ENCODE measurements at regions not wholly inside any gene's neighbourhood (a gene's known extent, or its start where the extent isn't known, plus 50 kb on each side); places are given as distances from the start of the nearest gene placed in this dataset.
A peak's percentile ranks its signal among the peaks of the same experiment; 100 is the strongest.

DNA sequence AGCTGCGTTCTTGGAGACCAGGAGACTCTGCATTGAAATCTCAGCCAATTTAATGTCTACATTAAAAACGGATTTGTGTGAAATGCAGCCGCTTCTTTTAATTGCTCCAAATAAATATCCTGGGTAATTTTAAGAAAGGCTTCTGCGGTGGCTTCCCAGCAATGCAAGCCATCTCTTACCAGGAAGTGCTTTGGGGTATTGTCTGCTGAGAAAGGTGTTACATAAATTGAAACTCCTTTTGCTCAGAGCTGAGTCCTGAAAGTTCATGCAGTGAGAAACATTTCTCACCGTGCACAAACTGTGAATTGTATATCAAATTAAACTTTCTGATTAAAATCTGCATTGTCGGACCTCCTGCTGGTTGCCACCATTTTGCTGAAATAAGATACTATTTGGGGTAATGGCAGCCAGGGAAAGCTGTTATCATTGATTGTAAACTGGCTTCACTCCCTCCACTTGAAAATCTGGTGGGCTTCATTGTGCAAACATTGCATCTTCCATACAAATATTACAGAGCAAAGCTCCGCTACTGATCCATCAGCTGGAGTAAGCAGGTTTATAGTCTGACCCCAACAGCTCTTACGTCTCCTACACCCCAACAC is 59.5 kb downstream of the ZIC5 start:
- no peak for DNase-seq

DNA sequence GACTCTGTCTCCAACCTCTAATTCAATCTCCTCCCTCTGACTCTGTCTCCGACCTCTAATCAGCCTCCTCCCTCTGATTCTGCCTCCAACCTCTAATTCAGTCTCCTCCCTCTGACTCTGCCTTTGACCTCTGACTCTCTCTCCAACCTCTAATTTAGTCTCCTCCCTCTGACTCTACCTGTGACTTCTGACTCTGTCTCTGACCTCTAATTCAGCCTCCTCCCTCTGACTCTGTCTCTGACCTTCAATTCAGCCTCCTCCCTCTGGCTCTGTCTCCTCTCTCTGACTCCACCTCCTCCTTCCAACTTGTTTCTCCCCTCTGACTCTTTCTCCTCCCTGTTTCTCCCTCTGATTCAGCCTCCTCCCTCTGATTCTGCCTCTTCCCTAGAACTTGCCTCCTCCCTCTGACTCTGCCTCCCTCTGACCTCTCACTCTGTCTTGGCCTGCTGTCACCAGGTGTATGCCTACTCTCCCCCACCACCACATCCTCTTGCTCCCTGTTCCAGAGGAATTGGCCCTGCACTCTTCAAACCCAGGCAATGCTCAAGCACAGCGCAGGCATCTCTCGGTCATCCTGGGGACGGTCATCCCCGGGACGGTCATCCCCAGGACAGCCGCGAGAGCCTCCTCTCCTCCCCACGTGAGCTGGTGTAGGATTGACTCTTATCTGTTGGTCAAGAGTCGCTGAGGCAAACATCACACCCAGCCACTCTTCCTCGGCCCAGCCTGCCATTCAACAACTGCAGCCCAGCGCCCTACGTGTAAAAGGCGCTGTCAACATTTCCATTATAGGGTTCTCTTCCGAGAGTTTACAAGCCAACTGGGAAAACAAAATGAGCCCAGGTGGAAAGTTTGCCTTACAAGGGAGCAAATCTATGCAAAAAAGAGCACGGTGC is 60.2 kb downstream of the ZIC5 start:
- no peak for DNase-seq

DNA sequence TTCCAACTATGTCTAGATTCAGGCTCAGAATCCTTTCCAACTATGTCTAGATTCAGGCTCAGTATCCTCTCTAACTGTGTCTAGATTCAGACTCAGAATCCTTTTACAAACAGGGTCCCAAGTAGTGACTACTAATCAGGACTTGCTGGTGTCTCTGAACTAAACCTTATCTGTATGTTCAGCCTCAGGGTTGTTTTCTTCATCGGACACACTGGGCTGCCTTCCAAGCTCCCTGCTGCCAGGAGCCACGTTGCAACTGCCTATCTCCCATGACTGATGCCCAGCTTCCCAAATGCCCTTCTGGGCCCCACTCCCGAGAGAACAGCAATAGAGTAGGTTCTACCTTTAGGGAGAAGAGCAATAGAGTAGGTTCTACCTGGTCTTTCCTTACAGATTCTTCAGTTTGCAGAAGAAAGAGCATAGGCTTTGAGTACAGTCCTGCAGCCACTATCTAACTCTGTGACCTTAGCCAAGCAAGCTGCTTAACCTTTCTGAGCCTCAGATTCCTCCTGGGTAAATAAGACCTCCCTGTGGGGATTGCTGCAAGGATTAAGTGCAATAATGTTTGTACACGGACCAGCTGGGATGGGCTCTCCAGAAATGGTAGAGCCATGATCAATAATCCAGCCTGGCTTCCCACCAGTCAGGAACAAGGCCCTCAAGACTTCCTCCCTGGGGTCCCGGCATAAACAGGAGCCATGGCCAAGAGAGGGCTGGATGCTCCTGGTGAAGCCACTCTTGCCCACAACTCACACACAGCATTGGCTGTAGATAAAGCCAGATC is 61.5 kb downstream of the ZIC5 start:
- DNase-seq, result peak; percentile 63

DNA sequence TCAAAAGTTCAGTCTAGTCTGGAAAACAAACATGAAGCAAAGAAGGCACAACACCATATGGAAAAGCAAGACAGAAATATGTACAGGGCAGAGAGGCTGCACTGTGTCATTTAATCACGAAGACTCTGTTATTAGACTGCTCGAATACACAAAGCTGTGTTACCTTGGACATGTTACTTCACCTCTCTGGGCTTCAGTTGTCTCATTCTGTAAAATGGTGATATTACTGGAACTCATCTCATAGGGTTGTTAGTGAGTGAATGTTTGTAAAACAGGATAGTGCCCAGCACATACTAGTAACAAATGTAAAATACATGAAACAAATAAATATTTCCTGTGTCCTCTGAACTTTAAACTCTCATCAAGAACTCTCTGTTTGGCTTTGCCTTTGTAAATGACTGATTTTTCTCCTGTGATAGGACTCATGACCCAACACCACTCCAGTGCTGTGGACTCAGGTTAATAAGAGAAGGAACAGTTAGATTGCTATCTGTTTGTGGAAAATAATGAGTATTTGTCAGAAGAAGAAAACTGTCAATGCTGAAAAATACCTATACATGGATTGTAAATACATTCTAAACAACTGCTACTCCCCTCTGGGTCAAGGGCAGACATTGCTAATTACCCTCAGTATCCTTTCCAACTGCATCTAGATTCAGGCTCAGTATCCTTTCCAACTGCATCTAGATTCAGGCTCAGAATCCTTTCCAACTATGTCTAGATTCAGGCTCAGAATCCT is 62.3 kb downstream of the ZIC5 start:
- no peak for DNase-seq

DNA sequence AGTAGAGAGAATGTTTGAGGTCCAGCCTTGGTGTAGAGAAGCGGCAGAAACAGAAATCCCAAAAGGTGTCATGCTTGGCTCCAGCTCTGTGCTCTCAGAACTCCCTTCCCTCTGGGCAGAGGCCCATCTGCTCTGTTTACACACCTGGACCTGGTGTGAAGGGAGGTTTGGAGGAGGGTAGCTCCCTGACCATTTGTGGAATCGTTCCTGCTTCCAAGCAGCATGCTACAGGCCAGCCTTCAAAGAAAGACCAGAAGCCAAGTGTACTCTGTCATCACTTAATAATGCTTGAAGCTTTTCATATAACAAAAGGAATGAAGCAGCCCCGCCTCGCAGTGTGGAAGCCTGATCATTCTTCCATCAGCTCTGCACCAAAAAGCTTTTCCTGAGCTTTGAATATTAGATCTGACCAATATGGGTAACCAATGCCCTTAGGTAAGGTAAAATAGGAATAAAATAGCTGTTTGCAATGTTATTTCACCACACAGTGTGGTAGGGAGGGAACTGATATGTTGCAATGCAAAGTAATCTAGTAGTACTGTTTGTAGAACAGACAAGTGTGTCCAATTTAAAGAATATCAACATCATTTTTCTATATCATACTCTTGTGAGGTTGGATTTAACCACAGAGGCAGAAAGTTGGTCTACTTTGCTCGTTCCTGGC is 63.3 kb downstream of the ZIC5 start:
- DNase-seq, result no peak

DNA sequence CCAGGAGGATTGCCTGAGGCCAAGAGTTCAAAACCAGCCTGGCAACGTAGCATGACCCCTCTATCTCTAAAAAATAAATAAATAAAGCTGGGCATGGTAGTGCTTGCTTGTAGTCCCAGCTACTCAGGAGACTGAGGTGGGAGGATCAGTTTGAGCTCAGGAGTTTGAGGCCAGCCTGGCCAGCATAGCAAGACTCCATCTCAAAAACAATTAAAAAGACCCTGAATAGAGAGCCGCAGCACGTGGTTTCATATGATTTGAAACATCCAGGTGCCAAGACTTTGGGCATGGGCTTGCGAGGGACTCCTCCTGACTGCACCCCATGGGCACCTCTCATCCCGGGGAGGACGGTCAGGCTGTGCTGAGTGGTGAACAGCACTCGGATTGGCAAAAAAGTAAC is 63.9 kb downstream of the ZIC5 start:
- DNase-seq, result no peak

DNA sequence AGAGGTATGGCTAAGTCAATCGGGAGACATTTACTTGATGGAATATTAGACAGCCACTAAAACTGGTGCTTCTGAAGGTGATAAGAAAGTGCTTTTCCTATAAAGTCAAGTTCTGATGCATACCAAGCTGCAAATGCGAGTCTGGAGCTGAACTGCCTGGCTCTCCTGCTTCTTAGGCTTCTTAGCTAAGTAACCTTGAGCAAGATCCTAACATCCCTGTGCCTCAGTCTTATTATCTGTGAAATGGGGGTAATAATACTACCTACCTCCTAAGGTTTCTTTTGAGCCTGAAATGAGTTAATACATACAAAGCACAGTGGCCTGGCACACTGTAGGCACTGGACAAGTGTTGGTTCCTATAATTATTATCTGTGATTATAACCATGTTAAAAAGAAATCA is 64.5 kb downstream of the ZIC5 start:
- DNase-seq, result no peak

DNA sequence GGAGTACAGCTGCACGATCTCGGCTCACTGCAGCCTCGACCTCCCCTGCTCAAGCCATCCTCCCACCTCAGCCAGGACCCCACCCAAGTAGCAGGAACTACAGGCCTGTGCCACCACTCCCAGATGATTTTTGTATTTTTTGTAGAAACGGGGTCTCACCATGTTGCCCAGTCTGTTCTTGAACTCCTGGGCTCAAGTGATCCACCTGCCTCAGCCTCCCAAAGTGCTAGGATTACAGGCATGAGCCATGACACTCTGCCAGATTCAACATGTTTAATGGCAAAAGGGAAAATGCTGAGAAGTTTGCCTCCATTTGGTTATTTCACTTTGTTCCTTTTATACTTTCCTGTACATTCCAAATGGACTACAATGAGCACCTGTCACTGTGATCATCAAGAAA is 65.8 kb downstream of the ZIC5 start:
- no peak for DNase-seq

DNA sequence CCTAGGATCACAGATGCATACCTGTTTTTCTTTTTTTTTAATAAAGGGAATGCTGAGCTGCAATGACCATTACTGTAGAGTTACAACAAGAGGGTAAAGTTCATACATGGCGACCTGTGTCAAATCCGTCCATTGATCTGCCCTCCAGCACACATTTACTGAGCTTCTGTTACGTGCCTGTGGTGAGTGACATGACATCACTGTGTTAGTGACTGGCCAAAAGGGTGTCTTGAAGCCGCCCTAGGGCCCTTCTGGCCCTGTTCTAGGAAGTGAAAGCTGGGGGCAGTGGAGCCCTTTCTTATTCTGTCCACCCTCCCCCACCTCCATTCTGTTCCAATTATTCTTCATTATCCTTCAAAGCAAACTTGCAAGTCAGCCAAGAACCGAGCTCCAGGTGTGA is 66.3 kb downstream of the ZIC5 start:
- no peak for DNase-seq

DNA sequence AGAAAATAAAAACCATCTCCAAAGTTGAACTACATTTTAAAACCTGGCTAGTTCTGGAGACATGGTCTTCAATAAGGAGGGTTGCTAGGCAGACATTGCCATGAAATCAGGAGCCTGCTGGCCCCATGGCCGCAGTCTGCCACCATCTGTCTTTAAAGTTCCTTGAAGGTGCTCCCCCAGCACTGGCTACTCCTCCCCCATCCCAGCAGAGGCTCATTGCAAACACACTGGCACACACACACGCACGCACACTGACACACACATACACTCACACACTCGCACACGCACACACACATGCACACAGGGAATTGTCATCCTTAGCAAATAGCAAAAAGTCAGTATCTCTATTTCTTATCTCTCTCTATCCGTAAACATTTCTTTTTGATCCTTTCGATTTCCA is 68.4 kb downstream of the ZIC5 start:
- DNase-seq, result no peak

DNA sequence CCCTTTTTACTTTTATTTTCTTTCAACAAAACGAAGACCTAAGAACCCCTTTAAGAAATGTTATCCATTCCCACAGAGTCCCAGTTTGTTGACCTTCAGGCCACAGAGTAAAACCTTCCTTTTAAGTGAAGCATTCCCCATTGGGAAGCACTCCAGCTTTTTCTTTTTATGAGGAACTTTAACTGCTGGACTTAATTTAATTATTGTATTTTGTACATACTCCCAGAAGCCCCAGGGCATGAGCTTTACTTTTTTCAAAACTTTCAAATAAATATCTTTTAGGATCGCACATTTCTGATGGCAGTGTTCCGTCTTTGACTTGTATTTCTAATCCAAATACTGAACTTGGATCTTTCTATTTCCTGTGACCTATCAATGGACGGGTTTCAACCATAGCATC is 68.9 kb downstream of the ZIC5 start:
- DNase-seq, result no peak

DNA sequence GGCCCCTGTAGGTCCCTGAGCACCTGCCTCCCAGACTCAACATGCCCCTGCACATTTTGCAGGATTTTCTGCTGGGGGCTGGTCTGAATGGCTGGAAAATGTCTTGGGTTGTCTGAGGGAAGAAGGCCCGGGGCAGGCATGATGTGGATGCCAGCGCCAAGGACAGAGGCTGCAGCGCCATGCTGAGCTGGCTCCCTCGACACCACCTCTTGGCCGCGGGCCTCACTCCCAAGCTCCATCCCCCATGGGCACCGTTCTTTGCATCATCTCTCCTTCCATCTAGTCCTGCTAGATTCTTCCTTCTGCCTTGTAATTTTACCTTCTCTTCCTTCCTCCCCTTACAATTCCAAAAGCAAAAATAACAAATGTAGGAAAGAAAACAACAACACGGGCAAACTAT is 70.6 kb downstream of the ZIC5 start:
- DNase-seq, result no peak

DNA sequence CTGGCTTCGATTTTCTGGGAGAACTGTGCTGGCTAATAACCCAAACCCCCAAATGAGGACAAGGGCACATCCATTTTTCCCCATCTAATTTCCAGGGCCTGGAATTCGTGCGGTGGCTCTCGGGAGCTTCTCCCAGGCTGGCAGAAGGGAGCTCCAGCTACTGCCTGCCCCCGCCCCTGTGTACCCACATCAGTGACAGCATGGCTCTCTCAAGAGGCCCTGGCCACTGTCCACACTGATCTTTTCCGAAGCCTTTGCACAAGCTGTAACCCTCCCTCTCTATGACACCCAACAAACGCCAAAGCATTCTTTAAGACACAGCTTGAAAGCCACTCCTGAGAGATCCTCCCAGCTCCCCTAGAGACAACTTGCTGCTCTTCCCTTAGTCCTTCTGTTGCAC is 73.1 kb downstream of the ZIC5 start:
- DNase-seq, result no peak

DNA sequence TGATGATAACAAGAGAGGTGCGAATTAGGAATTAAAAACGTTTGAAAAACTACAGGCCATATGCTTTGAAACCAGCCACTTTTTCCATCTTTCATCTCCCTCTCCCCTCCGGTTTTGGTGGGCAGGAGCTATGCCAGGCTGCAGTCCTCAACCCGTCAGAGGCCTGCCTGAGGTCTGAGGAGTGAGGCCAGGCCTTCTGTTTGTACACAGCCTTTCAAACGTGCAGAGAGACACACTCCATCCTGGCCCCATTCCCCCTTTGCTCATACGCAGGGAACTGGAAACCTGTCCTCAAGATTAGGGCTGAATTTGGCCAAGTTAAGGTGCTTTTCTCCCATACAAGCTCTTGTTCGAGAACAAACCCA is 74.5 kb downstream of the ZIC5 start:
- no peak for DNase-seq

DNA sequence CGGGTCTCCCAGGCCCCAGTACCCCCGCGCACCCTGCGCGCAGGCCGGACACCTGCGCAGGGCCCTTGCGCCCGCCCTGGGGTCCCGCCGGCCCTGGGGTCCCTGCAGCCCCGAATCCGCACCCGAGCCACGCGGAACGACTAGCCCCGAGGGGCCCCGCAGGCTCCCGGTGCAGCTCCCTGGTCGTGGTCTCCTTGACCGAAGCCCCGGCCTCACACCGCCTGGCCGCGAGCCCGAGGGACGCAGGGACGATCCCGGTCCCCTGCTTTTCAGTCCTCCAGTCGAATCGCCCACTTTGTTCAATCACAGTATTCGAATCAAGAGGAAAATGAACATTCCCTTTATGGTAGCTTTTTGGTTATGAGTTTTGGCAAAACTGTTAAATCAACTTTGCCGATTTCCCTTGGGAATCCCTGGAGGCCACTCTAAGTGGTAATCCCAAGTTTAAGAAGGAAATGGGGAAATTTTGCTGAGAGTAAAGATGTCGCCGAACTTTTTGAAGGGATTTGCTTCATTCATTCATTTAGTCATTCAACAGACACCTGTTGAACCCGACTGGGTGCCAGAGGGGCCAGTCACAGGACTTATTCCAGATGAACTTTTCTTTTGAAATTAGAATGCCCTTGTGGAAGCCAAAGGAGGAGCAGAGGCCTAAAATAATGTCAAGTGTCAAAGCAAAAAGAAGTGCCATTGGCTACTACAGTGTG is 75.0 kb downstream of the ZIC5 start:
- DNase-seq, result no peak

DNA sequence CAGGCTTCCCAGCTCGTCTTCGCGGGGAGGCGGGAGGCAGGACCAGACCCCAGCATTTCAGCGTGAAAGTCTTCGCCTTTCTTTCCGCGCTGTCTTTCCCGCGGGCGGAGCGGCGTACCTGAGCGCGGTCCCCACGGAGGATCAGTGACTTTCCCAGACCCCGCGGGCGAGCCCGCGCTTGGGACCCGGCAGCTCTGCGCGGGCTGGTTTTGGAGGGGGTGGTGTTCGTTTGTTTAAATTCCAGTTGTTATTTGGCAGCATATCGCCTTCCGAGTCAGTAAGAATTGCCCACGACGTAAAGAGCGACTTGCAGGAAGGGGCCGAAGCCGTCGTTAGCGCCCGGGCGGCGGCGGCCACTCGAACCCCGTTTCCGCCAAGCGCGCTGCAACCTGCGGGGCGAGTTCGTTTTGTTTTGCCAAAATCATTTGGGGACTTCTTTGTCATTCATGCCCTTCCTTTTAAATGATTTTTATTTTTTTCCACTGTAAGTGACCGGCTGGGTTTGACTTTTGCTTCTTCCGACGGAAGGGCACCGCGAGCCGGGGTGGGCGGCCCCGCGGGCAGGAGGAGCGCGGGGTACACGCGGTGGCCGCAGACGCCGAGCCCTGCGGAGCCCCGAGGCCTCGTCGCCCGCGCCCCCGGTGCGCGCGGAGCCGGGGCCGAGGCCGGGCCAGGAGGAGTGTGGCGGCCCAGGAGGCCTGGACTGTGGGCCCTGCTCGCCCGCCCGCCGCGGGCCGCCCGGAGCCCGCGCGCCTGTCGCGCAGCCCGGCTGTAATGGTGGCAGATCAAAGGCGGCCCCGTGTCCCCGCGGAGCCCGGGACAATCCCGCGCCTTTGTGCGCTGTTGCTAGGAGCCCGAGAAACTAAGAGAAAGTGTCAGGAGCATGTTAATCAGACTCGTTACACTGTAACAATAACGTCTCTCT is 75.9 kb downstream of the ZIC5 start:
- no peak for DNase-seq

DNA sequence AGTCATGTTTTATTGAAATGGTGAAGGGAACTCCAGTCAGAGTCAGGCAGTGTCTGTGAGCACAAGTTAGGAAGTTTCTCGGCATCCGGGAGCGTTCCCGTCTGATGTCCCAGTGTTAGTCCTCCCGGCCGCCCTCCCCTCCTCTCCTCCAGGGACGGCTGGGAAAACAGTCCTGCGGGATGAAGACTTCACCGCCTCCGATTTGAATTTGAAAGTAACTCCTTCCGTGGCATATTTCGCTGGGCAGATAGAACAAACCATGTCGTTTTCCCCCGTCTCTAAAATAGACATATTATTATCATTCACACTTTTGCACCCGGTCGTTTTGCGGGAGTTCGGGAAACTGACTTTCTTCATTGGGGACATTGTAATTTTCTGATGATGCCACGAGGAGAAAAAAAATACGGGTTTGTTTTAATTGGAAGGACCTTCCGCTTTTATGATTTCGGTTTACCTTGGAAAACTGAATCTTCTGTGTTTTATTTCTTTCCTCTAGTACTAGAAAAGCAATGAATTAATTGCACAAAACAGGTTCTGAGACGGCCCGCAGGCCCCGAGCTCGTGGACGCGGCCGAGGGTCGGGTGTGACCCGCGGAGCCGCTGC is 76.6 kb downstream of the ZIC5 start:
- DNase-seq, result no peak

DNA sequence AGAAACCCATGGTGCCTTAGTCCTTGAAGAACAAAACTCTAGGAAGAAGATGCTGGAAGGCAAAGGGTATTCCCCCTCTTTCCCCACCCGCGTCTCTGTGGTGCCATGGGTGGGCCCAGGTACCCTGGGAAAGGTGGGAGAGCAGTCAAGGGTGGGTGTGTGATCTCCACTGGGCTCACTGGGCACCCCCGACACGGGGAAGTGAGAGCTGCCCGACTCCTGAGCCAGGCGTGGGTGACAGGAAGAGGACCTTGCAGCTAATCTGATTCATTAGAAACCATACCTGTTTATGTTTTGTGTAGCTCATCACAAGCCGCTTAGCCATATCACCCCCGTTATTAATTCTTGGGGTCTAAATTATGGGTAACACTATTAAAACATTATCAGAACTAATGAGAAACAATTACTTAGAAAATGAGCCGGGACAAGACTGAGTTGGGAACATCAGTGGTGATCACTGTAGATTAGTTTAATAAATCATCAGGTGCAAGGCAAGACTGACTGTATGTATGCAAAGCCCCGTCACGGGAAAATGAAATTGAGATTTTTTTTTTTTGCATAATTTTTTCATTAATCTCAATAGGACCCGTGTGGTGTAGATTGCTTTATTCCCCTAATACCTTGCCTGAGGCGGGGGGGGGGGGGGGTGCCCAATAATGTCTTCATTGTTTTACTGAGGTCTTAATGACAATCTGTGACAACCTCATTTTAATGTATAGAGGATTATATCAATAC is 77.3 kb downstream of the ZIC5 start:
- DNase-seq, result no peak

DNA sequence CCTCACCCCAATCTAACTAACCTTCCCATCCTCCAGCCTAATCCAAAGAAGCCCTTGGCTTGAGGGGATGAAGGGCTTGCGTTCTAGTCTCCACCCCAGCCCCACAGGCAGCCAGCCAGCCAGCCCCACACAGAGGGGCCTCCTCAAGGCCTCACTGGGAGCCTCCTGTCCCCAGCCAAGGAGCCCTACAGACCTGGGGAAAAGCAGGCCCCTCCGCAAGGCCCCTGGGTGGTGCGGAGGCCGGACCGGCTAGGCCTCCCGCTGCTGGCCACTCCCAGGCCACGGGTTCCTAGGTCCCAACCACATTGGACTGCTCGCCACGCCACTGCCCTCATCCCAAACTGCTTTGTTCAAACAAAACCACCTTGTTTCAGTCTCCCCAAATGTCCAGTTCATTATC is 78.0 kb downstream of the ZIC5 start:
- no peak for DNase-seq
